ENCODE measurements at regions not wholly inside any gene's neighbourhood (a gene's known extent, or its start where the extent isn't known, plus 50 kb on each side); places are given as distances from the start of the nearest gene placed in this dataset.
A peak's percentile ranks its signal among the peaks of the same experiment; 100 is the strongest.

DNA sequence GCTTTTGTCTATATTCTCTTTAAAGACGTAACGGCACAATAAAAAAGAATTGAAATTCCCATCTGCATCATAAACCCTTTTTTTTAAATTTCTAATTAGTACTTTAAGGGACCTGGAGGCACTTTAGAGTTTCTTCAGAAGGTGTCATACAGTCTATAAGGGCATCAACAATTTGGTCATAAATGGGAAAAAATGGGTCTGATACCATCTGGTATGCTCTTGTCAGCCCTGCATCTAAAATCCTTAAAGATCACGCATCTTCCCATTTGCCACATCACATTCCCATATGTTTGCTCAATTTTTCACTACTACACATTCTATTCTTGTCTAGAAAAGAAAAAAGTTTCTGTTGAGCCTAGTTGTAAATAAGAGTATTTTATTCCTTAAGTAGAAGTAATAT lies 53.8 kb downstream of the COX7C start:
- TF ChIP-seq ZNF274 (IDR thresholded peaks at IDR 0.05; ENCODE audit: low read depth, low read length) (no peak), YY1 (IDR thresholded peaks at IDR 0.05; ENCODE audit: insufficient read depth, insufficient read length) (no peak), SUZ12 (IDR thresholded peaks at IDR 0.05; ENCODE audit: extremely low read depth, insufficient read depth, insufficient read length) (no peak)
- no peak for DNase-seq (ENCODE audit: low read depth, low spot score)
- no peaks in the 10 kb centered on the region for H3K27me3 ChIP-seq (ENCODE audit: insufficient read depth, insufficient read length)
- H3K4me3 ChIP-seq (ENCODE audit: insufficient read length, low read depth), result no peak overlapping the region
- H3K9ac ChIP-seq (ENCODE audit: insufficient read length, low read depth), result no peak overlapping the region
- H3K4me1 ChIP-seq (ENCODE audit: insufficient read depth, insufficient read length), result no peaks in the 10 kb centered on the region
- no peaks in the 10 kb centered on the region for H3K9me3 ChIP-seq (ENCODE audit: insufficient read depth, low read length)
- no peaks in the 10 kb centered on the region for H3K36me3 ChIP-seq (ENCODE audit: insufficient read depth, insufficient read length, low read length)

GRCh38 chr5:86674069-86674468 lies 56.3 kb downstream of the COX7C start:
- Histone ChIP-seq H3K4me3 (ENCODE audit: insufficient read length, low read depth) (no peak overlapping the region), H3K36me3 (ENCODE audit: insufficient read depth, insufficient read length, low read length) (no peaks in the 10 kb centered on the region), H3K9ac (ENCODE audit: insufficient read length, low read depth) (no peak overlapping the region), H3K9me3 (ENCODE audit: insufficient read depth, low read length) (no peaks in the 10 kb centered on the region), H3K4me1 (ENCODE audit: insufficient read depth, insufficient read length) (no peaks in the 10 kb centered on the region), H3K27me3 (ENCODE audit: insufficient read depth, insufficient read length) (no peaks in the 10 kb centered on the region)
- TF ChIP-seq SUZ12 (IDR thresholded peaks at IDR 0.05; ENCODE audit: extremely low read depth, insufficient read depth, insufficient read length), result no peak
- TF ChIP-seq ZNF274 (IDR thresholded peaks at IDR 0.05; ENCODE audit: low read depth, low read length), result no peak
- TF ChIP-seq YY1 (IDR thresholded peaks at IDR 0.05; ENCODE audit: insufficient read depth, insufficient read length), result no peak
- no peak for DNase-seq (ENCODE audit: low read depth, low spot score)

- Histone ChIP-seq H3K9ac (ENCODE audit: insufficient read length, low read depth) (no peak overlapping the region), H3K4me3 (ENCODE audit: insufficient read length, low read depth) (no peak overlapping the region), H3K27me3 (ENCODE audit: insufficient read depth, insufficient read length) (no peaks in the 10 kb centered on the region), H3K4me1 (ENCODE audit: insufficient read depth, insufficient read length) (no peaks in the 10 kb centered on the region), H3K36me3 (ENCODE audit: insufficient read depth, insufficient read length, low read length) (no peaks in the 10 kb centered on the region), H3K9me3 (ENCODE audit: insufficient read depth, low read length) (no peaks in the 10 kb centered on the region)
- no peak for DNase-seq (ENCODE audit: low read depth, low spot score)
- no peak for TF ChIP-seq YY1 (IDR thresholded peaks at IDR 0.05; ENCODE audit: insufficient read depth, insufficient read length)
- no peak for TF ChIP-seq SUZ12 (IDR thresholded peaks at IDR 0.05; ENCODE audit: extremely low read depth, insufficient read depth, insufficient read length)
- no peak for TF ChIP-seq ZNF274 (IDR thresholded peaks at IDR 0.05; ENCODE audit: low read depth, low read length)
These were observed 57.6 kb downstream of the COX7C start for GRCh38 chr5:86675311-86675710.

- Histone ChIP-seq H3K9me3 (ENCODE audit: insufficient read depth, low read length) (no peaks in the 10 kb centered on the region), H3K27me3 (ENCODE audit: insufficient read depth, insufficient read length) (no peaks in the 10 kb centered on the region), H3K4me1 (ENCODE audit: insufficient read depth, insufficient read length) (no peaks in the 10 kb centered on the region), H3K4me3 (ENCODE audit: insufficient read length, low read depth) (no peak overlapping the region), H3K9ac (ENCODE audit: insufficient read length, low read depth) (no peak overlapping the region), H3K36me3 (ENCODE audit: insufficient read depth, insufficient read length, low read length) (no peaks in the 10 kb centered on the region)
- DNase-seq (ENCODE audit: low read depth, low spot score), result peak; percentile 2
- no peak for TF ChIP-seq YY1 (IDR thresholded peaks at IDR 0.05; ENCODE audit: insufficient read depth, insufficient read length)
- TF ChIP-seq ZNF274 (IDR thresholded peaks at IDR 0.05; ENCODE audit: low read depth, low read length), result no peak
- no peak for TF ChIP-seq SUZ12 (IDR thresholded peaks at IDR 0.05; ENCODE audit: extremely low read depth, insufficient read depth, insufficient read length)
These were observed 61.8 kb downstream of the COX7C start for GRCh38 chr5:86679529-86679928.

DNA sequence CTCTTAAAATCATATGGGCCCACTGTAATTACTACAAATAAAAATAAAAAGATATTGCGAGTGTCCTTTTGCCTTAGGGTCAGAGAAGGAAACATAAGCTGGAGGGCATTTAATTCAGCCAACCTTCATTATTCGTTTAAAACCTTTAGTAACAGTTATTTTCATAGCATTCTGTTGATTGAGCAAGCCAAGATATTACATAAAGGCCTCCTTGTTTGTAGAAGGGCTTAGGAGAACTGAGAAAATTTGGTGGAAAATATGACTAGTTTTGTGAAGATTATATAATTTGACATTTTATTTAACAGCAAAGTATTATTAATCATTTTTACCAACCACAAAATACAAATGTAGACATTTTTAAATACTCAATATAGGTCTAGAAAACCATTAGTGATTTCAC lies 62.2 kb downstream of the COX7C start:
- Histone ChIP-seq H3K4me3 (ENCODE audit: insufficient read length, low read depth) (no peak overlapping the region), H3K27me3 (ENCODE audit: insufficient read depth, insufficient read length) (no peaks in the 10 kb centered on the region), H3K36me3 (ENCODE audit: insufficient read depth, insufficient read length, low read length) (no peaks in the 10 kb centered on the region), H3K4me1 (ENCODE audit: insufficient read depth, insufficient read length) (no peaks in the 10 kb centered on the region), H3K9ac (ENCODE audit: insufficient read length, low read depth) (no peak overlapping the region), H3K9me3 (ENCODE audit: insufficient read depth, low read length) (no peaks in the 10 kb centered on the region)
- DNase-seq (ENCODE audit: low read depth, low spot score), result no peak
- TF ChIP-seq ZNF274 (IDR thresholded peaks at IDR 0.05; ENCODE audit: low read depth, low read length), result no peak
- TF ChIP-seq SUZ12 (IDR thresholded peaks at IDR 0.05; ENCODE audit: extremely low read depth, insufficient read depth, insufficient read length), result no peak
- no peak for TF ChIP-seq YY1 (IDR thresholded peaks at IDR 0.05; ENCODE audit: insufficient read depth, insufficient read length)

DNA sequence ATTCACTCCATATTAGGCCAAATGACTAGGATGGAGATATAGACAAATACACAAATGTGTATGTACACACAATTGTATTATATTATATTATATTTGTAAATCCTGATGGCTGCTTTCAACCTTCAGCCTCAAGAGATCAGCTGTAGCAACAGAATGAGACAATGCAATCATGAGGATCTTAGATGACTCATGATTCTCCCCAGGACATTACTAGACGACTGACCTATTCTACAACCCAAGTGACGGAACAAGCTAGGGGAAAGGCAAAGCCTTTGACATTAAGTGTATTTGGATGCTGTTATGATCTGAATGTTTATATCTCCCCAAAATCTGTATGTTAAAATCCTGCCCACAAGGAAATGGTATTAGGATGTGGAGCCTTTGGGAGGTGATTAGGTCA lies 66.5 kb downstream of the COX7C start:
- Histone ChIP-seq H3K36me3 (ENCODE audit: insufficient read depth, insufficient read length, low read length) (no peaks in the 10 kb centered on the region), H3K9ac (ENCODE audit: insufficient read length, low read depth) (no peak overlapping the region), H3K4me3 (ENCODE audit: insufficient read length, low read depth) (no peak overlapping the region), H3K9me3 (ENCODE audit: insufficient read depth, low read length) (no peaks in the 10 kb centered on the region), H3K4me1 (ENCODE audit: insufficient read depth, insufficient read length) (no peaks in the 10 kb centered on the region), H3K27me3 (ENCODE audit: insufficient read depth, insufficient read length) (no peaks in the 10 kb centered on the region)
- no peak for TF ChIP-seq ZNF274 (IDR thresholded peaks at IDR 0.05; ENCODE audit: low read depth, low read length)
- no peak for TF ChIP-seq YY1 (IDR thresholded peaks at IDR 0.05; ENCODE audit: insufficient read depth, insufficient read length)
- TF ChIP-seq SUZ12 (IDR thresholded peaks at IDR 0.05; ENCODE audit: extremely low read depth, insufficient read depth, insufficient read length), result no peak
- DNase-seq (ENCODE audit: low read depth, low spot score), result no peak

- TF ChIP-seq SUZ12 (IDR thresholded peaks at IDR 0.05; ENCODE audit: extremely low read depth, insufficient read depth, insufficient read length) (no peak), ZNF274 (IDR thresholded peaks at IDR 0.05; ENCODE audit: low read depth, low read length) (no peak), YY1 (IDR thresholded peaks at IDR 0.05; ENCODE audit: insufficient read depth, insufficient read length) (no peak)
These were observed 68.3 kb downstream of the COX7C start for GRCh38 chr5:86686046-86686445.

DNA sequence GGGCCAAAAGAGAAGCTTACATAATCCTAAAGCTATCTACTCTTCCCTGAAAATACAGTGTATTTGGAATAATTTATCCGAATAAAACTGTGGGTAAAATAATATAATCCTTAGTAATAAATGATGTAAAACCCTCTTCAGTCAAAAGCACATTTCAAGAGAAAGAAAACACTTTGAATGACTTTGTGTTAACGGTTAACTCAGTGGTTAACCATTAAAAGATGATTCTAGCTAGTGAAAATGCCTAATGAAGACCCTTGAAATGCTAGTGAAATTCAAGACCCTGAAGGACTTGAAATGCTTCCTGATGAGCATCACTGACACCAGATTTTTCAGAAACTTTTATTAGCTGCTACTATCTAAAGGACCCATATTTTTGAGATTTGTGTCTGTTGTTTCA lies 70.7 kb downstream of the COX7C start:
- H3K4me1 ChIP-seq (ENCODE audit: insufficient read depth, insufficient read length), result no peaks in the 10 kb centered on the region
- H3K9ac ChIP-seq (ENCODE audit: insufficient read length, low read depth), result no peak overlapping the region
- H3K9me3 ChIP-seq (ENCODE audit: insufficient read depth, low read length), result no peaks in the 10 kb centered on the region
- no peak for TF ChIP-seq YY1 (IDR thresholded peaks at IDR 0.05; ENCODE audit: insufficient read depth, insufficient read length)
- TF ChIP-seq SUZ12 (IDR thresholded peaks at IDR 0.05; ENCODE audit: extremely low read depth, insufficient read depth, insufficient read length), result no peak
- no peak for TF ChIP-seq ZNF274 (IDR thresholded peaks at IDR 0.05; ENCODE audit: low read depth, low read length)
- no peaks in the 10 kb centered on the region for H3K27me3 ChIP-seq (ENCODE audit: insufficient read depth, insufficient read length)
- H3K4me3 ChIP-seq (ENCODE audit: insufficient read length, low read depth), result no peak overlapping the region
- H3K36me3 ChIP-seq (ENCODE audit: insufficient read depth, insufficient read length, low read length), result no peaks in the 10 kb centered on the region
- no peak for DNase-seq (ENCODE audit: low read depth, low spot score)

More at GRCh38 chr5:86686046-86686445, 68.3 kb downstream of the COX7C start:
- Histone ChIP-seq H3K9me3 (ENCODE audit: insufficient read depth, low read length) (no peaks in the 10 kb centered on the region), H3K36me3 (ENCODE audit: insufficient read depth, insufficient read length, low read length) (no peaks in the 10 kb centered on the region), H3K4me3 (ENCODE audit: insufficient read length, low read depth) (no peak overlapping the region), H3K9ac (ENCODE audit: insufficient read length, low read depth) (no peak overlapping the region), H3K27me3 (ENCODE audit: insufficient read depth, insufficient read length) (no peaks in the 10 kb centered on the region), H3K4me1 (ENCODE audit: insufficient read depth, insufficient read length) (no peaks in the 10 kb centered on the region)
- no peak for DNase-seq (ENCODE audit: low read depth, low spot score)

Measured in NT2/D1 (cell line).